GM10248 (cell line): ENCODE measurements at regions not wholly inside any gene's neighbourhood (a gene's known extent, or its start where the extent isn't known, plus 50 kb on each side); places are given as distances from the start of the nearest gene placed in this dataset.

ENCODE experiments used
- CTCF ChIA-PET: fragments of 300-600 bp; sonication (Branson Sonifier 250); formaldehyde crosslinking; extraction: SDS; loops from one replicate; lab custom pipeline; 2021; ENCODE audit warnings: antibody characterized with exemption; lab: Yijun Ruan, JAX
- POLR2A ChIA-PET: fragments of 350-650 bp; sonication (Branson Sonifier 250); formaldehyde crosslinking; extraction: SDS; loops from one replicate; lab custom pipeline; 2020; ENCODE audit warnings: antibody characterized with exemption; lab: Yijun Ruan, JAX
- DNase-seq: peaks from one replicate; pipeline ENCODE4 v3.0.0; 2012; ENCODE audit errors: extremely low spot score
- CTCF ChIP-seq: IDR thresholded peaks from 2 replicates; pipeline ENCODE4 v1.5.1; 2012; ENCODE audit warnings: mild to moderate bottlenecking, low read depth; ENCODE audit errors: extremely low read depth, missing control alignments, control extremely low read depth

GRCh38 chr18:40094441-40094840 is 1860.6 kb upstream of the PIK3C3 start:
- POLR2A ChIA-PET: no interaction called here
- DNase-seq: no peak
- TF ChIP-seq CTCF: no peak
- CTCF ChIA-PET: no interaction called here

DNA sequence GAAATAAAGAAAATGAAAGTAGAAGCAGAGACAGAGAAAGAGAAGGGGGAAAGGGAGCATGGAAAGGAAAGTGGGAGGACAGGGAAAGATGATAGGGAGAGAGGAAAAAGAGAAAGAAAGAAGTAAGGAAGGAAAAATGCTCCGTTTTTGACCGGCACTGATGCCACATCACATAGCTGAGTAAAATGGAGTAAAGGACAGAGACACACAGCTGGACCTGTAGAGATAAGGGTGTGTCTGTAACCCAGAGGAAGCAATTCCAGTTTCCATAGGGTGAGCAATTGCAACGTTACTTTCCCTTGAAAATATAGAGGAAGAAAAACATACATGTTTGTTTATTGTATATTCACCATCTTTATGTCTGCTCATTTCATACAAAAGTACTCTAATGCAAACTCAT is 1866.9 kb upstream of the PIK3C3 start:
- CTCF ChIA-PET: no interaction called here

DNA sequence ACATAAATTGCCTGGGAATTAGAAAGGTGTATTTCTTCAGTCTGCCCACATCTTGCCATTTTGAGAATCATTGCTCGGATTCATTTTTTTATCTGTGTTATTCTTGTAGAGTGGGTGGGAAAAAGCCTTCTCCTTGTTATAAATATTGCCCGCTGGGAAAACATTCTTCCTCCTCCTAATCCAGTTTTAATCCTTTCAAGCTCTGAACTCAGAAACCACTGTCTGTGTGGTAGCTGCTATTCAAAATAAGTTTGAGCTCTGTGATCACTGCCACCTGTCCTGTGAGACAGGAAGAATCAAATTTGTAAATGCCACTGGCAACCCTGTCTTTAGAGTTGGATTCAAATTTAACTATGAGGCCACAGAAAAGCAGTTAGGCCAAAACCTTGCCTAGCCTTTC is 1875.2 kb upstream of the PIK3C3 start:
- ChIA-PET CTCF (no interaction called here), POLR2A (no interaction called here)
- no peak for TF ChIP-seq CTCF
- DNase-seq: no peak

More for the DNA sequence above, 1866.9 kb upstream of the PIK3C3 start:
- POLR2A ChIA-PET: no interaction called here
- no peak for DNase-seq
- no peak for TF ChIP-seq CTCF

DNA sequence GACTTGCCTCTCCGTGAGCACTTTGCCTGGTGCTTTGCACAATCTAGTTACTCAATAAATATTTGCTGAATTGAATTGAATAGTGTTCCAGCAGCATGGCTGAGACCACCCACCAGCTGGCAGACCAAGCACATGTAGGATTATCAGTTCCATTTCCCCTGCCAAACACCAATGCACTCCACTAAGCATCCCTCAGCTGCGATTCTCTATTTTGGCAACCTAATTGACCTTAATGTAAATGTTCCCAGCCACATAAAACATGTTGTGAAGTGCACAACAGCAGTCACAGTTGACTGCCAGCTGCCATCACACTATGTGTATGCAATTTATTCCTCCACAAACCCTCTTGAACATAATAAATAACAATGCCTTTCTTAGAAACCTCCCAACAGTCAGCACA is 1879.4 kb upstream of the PIK3C3 start:
- no peak for DNase-seq
- ChIA-PET POLR2A (no interaction called here), CTCF (no interaction called here)
- TF ChIP-seq CTCF: no peak

- no peak for TF ChIP-seq CTCF
- CTCF ChIA-PET: no interaction called here
- POLR2A ChIA-PET: no interaction called here
- DNase-seq: no peak
These were observed 1882.3 kb upstream of the PIK3C3 start for GRCh38 chr18:40072761-40073160.

- DNase-seq: no peak
- ChIA-PET CTCF (no interaction called here), POLR2A (no interaction called here)
- no peak for TF ChIP-seq CTCF
These were observed 1888.7 kb upstream of the PIK3C3 start for GRCh38 chr18:40066368-40066767.

DNA sequence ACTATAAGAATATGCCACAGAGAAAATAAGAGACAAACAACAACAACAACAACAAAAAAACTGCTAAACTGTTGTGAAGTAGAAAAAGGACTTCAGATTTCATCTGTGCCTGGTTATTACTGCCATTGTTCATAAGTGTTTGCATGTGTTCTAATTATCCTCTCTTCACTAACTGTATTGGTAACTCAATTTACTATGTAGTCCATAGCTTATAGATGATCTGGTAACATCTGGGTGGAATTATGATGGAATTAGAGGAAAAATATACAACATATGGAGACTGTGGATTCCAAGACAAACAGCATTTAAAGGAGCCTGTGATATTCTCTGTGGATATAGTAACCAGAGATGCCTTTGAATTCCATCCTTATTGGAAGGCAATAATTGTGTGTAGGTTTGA is 1891.5 kb upstream of the PIK3C3 start:
- DNase-seq: no peak
- CTCF ChIA-PET: no interaction called here
- TF ChIP-seq CTCF: no peak
- POLR2A ChIA-PET: no interaction called here
